ENCODE measurements at regions not wholly inside any gene's neighbourhood (a gene's known extent, or its start where the extent isn't known, plus 50 kb on each side); places are given as distances from the start of the nearest gene placed in this dataset.

DNA sequence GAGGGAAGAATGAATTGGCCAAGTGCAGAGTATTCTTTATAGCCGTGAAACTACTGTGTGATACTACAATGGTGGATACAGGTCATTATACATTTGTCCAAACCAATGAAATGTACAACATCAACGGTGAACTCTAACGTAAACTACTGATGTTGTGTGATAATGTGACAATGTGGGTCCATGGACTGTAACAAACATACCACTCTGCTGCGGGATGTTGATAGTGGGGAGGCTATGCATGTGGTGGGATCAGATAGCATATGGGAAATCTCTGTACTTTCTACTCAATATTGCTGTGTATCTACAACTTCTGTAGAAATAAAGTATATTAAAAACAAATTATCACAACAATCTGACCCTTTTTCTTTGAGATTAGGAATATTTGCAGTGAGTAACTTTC, 101.1 kb downstream of the TEX13C start:
- TF ChIP-seq, protein P1, sequence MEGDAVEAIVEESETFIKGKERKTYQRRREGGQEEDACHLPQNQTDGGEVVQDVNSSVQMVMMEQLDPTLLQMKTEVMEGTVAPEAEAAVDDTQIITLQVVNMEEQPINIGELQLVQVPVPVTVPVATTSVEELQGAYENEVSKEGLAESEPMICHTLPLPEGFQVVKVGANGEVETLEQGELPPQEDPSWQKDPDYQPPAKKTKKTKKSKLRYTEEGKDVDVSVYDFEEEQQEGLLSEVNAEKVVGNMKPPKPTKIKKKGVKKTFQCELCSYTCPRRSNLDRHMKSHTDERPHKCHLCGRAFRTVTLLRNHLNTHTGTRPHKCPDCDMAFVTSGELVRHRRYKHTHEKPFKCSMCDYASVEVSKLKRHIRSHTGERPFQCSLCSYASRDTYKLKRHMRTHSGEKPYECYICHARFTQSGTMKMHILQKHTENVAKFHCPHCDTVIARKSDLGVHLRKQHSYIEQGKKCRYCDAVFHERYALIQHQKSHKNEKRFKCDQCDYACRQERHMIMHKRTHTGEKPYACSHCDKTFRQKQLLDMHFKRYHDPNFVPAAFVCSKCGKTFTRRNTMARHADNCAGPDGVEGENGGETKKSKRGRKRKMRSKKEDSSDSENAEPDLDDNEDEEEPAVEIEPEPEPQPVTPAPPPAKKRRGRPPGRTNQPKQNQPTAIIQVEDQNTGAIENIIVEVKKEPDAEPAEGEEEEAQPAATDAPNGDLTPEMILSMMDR (IDR thresholded peaks at IDR 0.05; ENCODE audit: low read length), result no peak
- no peak for TF ChIP-seq EZH2 (optimal IDR thresholded peaks at IDR 0.05; ENCODE audit: low read depth, low read length)

Measured in MM.1S (cell line).